ENCODE measurements at regions not wholly inside any gene's neighbourhood (a gene's known extent, or its start where the extent isn't known, plus 50 kb on each side); places are given as distances from the start of the nearest gene placed in this dataset.

GRCh38 chr20:63070771-63071540 is 64.2 kb upstream of the BHLHE23 start:
- DNase-seq (ENCODE audit: low read depth): no peak

- no peak for DNase-seq (ENCODE audit: low read depth)
These were observed 63.5 kb upstream of the BHLHE23 start for GRCh38 chr20:63070301-63070625.

GRCh38 chr20:63068711-63069367 is 62.1 kb upstream of the BHLHE23 start:
- no peak for DNase-seq (ENCODE audit: low read depth)

GRCh38 chr20:63067721-63068560 is 61.2 kb upstream of the BHLHE23 start:
- DNase-seq (ENCODE audit: low read depth): no peak

DNA sequence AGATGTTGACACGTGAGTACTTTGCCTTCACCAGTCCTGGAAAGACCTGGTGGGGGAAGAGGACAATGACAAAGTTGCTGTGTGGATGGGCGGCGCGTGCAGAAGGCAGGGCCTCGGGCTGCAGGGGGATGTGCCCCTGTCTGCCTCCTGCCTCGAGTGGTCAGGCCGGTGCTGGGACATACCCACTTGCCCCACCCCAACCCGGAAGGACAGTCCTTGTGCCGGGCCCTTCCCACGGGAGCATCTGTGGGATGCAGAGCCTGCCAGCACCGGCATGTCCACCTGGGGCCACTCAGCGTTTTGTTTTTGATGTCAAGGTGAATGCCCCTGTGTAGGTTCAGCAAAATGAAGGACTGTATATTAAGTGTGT is 60.5 kb upstream of the BHLHE23 start:
- DNase-seq (ENCODE audit: low read depth): no peak

GRCh38 chr20:63066506-63067265 is 59.9 kb upstream of the BHLHE23 start:
- DNase-seq (ENCODE audit: low read depth): no peak

DNA sequence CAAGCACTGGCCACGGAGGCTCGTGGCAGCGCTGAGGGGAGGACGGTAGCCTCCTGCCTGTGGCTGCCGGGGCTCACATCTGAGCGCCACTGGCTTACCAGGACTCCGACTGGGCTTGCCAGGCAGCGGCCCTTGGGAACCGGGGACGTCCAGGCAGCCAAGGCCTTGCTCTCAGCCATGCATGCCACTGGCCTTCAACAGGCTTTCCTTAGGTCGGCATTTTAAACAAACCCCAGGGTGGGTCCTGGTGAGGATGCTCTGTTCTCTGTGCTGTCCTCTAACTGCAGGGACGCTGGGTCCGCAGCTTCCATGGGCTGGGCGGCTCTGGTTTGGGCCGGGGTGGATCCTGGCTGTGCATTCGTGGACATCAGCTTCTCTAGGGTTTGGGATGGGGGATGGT is 59.1 kb upstream of the BHLHE23 start:
- DNase-seq (ENCODE audit: low read depth): no peak

- DNase-seq (ENCODE audit: low read depth): no peak
These were observed 58.3 kb upstream of the BHLHE23 start for GRCh38 chr20:63064745-63065711.

GRCh38 chr20:63064310-63064709 is 57.5 kb upstream of the BHLHE23 start:
- no peak for DNase-seq (ENCODE audit: low read depth)

DNA sequence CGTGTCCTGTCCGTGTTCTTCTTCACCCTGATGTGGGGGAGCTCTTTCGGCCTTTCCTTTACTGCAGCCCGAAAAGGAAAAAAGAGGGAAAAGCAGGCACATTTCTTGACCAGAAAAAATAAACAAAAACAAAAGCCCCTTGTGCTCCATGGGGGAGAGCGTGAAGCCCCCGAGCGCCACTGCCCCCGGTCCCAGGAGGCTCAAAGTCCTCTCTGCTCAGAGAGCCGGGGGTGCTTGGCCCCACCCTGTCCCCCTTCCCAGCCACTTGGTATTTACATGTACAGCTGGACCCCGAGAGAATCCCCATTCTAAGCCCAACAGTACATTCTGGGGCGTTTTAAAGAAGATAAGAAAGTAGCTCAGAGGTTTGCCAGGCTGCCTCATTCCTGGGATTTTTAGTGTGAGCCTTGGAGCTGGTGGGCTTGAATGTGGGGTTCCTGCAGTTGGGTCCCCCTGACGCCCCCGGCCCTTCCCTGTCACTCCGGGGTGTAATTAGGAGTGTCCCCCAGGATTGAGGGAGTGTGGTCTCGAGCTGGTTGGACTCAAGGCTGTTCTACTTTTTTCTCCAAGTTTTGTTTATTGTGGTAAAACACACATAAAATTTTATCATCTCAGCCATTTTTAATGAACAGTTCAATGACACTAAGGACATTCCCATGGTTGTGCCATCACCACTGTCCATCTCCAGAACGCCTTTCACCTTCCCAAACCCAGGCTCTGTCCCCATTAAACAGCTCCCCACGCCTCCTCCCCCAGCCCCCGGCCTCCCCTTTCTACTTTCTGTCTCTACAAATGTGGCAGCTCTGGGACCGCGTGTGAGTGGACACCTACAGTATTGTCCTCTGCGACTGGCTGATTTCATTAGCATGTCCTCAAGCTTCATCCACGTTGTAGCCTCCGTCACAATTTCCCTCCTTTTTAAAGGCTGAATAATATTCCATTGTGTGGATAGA is 55.7 kb upstream of the BHLHE23 start:
- no peak for DNase-seq (ENCODE audit: low read depth)

DNA sequence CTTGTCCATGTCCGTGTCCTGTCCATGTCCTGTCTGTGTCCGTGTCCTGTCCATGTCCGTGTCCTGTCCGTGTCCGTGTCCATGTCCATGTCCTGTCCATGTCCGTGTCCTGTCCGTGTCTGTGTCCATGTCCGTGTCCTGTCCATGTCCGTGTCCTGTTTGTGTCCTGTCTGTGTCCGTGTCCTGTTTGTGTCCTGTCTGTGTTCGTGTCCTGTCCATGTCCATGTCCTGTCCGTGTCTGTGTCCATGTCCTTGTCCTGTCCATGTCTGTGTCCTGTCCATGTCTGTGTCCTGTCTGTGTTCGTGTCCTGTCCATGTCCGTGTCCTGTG is 55.0 kb upstream of the BHLHE23 start:
- no peak for DNase-seq (ENCODE audit: low read depth)

- no peak for DNase-seq (ENCODE audit: low read depth)
These were observed 54.4 kb upstream of the BHLHE23 start for GRCh38 chr20:63061051-63061770.

GRCh38 chr20:63060057-63060991 is 53.6 kb upstream of the BHLHE23 start:
- no peak for DNase-seq (ENCODE audit: low read depth)

GRCh38 chr20:63059684-63060056 is 52.9 kb upstream of the BHLHE23 start:
- no peak for DNase-seq (ENCODE audit: low read depth)

DNA sequence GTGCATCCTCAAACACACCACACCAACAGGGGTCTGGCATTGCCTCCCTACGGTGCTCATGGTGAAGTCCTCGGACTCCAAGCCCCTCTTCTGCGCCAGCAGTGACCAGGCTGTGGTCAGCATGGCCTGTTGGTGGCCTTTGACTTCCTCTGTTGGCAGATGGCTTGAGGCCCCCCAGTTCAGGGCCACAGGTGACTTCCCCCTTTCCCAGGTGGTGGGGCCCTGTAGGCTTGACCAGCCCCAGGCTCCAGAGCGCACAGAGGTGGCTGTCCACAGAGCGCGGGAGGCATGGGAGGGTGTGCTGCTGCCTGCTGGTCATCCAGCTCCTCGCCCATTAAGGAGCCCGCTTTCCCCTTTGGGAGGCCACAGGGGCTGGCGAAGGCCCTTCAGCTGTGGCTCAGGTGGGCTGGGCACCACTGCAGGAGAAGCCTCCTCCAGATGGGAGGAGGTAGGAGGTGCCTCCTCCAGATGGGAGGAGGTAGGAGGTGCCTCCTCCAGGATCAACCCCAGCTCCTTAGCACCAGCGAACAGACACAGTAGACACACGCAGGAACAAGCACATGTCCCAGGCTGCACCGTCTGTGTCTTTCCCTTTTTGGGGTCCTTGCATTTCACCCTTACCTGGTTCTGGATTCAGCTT is 52.1 kb upstream of the BHLHE23 start:
- no peak for DNase-seq (ENCODE audit: low read depth)

- DNase-seq (ENCODE audit: low read depth): no peak
These were observed 50.7 kb upstream of the BHLHE23 start for GRCh38 chr20:63057171-63058117.

Measured in stimulated activated CD8-positive, alpha-beta memory T cell treated with anti-CD3 and anti-CD28 coated beads, Interleukin-12 subunit alpha, Interleukin-12 subunit beta, amount 100 ng/mL, for 4 hours (primary cell).